Stimulated activated naive CD8-positive, alpha-beta T cell treated with anti-CD3 and anti-CD28 coated beads, Interleukin-15, amount 100 ng/mL, for 72 hours (primary cell): ENCODE measurements at regions not wholly inside any gene's neighbourhood (a gene's known extent, or its start where the extent isn't known, plus 50 kb on each side); places are given as distances from the start of the nearest gene placed in this dataset.

Source experiments
- ATAC-seq: fragments of 150-1000 bp; cut with Tn5 transposase; 2 replicates; pipeline ENCODE4 v1.10.0; 2021; ENCODE audit warnings: mild to moderate bottlenecking, moderate library complexity
- DNase-seq, 2 donors: peaks; one replicate each; pipeline ENCODE4 v3.0.0; 2021 to 2022
- H3K27ac Mint-ChIP-seq, 2 donors: one replicate each; pipeline ENCODE4 v1.8.0; 2022; ENCODE audit warnings: mild to moderate bottlenecking in 2 of 2, mixed read lengths in 2 of 2, moderate library complexity in 2 of 2
- H3K27me3 Mint-ChIP-seq: one replicate; pipeline ENCODE4 v1.8.0; 2022; ENCODE audit warnings: mixed read lengths
- H3K4me1 Mint-ChIP-seq: one replicate; pipeline ENCODE4 v1.8.0; 2022; ENCODE audit warnings: mild to moderate bottlenecking, mixed read lengths
- H3K4me3 Mint-ChIP-seq, 2 donors: one replicate each; pipeline ENCODE4 v1.8.0; 2022; ENCODE audit warnings: mild to moderate bottlenecking in 2 of 2, mixed read lengths in 2 of 2, moderate library complexity in 1 of 2
- H3K9me3 Mint-ChIP-seq, 2 donors: one replicate each; pipeline ENCODE4 v1.8.0; 2022; ENCODE audit warnings: mixed read lengths in 2 of 2

DNA sequence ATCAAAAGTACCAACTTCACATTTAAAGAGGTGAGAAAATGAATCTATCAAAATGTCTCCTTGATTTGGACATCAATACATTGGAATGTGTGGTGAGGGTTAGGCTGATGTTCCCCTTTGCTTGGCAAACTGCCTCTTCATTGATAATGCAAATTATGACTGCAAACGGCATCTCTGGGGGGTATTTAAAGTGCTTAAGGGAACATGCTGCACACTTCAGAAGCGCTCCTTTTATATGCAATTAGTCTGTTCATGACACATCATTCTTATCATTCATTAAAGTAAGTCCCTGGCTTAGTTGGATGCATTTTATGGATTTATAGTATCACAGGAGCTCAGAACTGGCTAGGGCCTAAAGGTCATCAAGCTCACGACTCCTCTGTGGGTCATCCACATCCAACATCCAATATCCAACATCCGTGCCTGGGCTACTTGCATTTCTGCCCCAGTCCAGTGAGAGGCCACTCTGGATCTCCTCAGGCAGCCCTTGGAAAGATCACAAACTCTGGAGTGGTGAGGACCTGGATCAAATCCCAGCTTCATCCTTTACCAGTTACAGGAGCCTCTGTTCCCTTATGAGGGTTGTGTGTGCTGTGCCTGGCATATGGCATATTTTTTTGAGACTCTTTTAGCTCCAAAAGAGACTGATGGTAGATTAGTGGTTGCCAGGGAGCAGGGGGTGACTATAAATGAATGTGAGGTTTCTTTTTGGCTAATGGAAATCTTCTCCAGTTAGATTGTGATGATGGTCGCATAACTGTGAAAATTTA is 136.8 kb upstream of the FOXB1 start:
- Mint-ChIP-seq H3K27me3 (peaks cover 6% of the 10 kb centered on the region), H3K4me3 (no peak overlapping the region), H3K4me1 (no peaks in the 10 kb centered on the region), H3K27ac (no peak overlapping the region), H3K9me3 (no peaks in the 10 kb centered on the region)
- DNase-seq: no peak
- ATAC-seq: no peak

DNA sequence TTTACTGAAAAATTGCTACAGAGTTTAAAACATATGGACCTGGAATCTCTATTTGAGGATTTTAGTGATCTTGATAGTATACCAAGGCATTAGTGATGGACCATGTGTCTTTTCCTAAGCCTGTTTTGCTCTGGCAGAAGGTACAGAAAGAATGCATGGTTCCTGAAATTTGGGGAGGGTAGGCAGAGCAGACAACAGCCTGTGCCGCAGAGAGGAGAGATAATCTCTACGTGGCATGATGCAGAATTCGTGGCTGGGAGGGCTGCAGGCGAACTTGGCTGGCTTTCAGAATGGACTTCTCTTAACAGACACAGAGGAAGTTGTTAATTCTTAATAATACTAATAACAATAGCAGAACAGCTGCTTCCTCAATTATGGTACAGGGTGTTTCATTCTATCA is 137.5 kb upstream of the FOXB1 start:
- no peak overlapping the region for H3K4me3 Mint-ChIP-seq
- H3K27ac Mint-ChIP-seq: peak overlapping the region in 1 of 2 donors; percentile 79
- no peaks in the 10 kb centered on the region for H3K4me1 Mint-ChIP-seq
- ATAC-seq (no peak), DNase-seq (no peak)
- peaks cover 6% of the 10 kb centered on the region for H3K27me3 Mint-ChIP-seq
- no peaks in the 10 kb centered on the region for H3K9me3 Mint-ChIP-seq

DNA sequence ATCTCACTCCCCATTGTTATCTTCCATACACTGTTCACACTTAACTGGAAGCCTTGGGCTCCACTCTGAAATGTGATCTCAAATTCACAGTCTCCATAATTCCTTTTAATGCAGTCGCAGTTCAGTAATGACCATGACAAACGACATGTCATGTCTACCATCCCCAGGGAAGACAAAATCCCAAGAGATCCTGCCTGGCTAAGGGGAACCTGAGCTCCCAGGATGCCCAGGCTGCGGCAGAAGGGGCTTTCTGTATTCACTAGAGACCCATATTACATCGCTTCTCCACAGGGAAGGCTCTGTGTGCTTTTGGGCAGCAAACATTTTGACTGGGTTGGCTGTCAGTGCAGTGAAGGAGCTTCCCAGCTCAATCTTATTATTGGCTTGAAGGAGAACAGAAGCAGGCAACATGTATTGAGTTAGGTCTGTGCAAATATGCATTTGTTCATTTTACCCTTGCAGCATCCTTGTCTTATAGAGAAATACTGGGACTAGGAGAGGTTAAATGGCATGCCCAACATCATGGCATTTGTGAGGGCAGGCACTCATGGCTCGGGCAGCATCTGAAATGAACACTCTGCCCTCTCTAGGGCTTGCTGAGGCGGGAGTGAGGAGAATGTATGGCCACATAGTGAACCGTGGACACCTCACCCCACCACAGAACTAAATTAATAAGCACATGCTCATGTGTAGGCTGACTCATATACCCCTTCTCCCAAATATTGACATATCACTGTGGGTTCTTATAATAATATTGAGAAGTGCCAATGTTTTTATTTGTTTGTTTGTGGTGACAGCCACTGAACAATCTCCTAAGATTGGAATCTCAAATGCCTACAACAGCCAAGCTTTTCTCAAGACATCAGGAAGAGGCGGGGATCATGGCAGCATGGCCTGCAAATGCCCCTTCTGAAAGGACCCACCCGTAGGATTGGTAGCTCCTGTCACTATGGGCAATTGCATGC is 141.6 kb upstream of the FOXB1 start:
- ATAC-seq (no peak), DNase-seq (no peak)
- H3K27ac Mint-ChIP-seq: no peak overlapping the region
- no peaks in the 10 kb centered on the region for H3K4me1 Mint-ChIP-seq
- H3K4me3 Mint-ChIP-seq: no peak overlapping the region
- H3K9me3 Mint-ChIP-seq: no peaks in the 10 kb centered on the region
- H3K27me3 Mint-ChIP-seq: peaks cover 6% of the 10 kb centered on the region

- DNase-seq: no peak
- Mint-ChIP-seq H3K4me3 (no peak overlapping the region), H3K9me3 (no peaks in the 10 kb centered on the region), H3K27ac (no peak overlapping the region), H3K4me1 (no peaks in the 10 kb centered on the region), H3K27me3 (no peaks in the 10 kb centered on the region)
- ATAC-seq: no peak
Observed at GRCh38 chr15:59847968-59848367, 156.1 kb upstream of the FOXB1 start.

DNA sequence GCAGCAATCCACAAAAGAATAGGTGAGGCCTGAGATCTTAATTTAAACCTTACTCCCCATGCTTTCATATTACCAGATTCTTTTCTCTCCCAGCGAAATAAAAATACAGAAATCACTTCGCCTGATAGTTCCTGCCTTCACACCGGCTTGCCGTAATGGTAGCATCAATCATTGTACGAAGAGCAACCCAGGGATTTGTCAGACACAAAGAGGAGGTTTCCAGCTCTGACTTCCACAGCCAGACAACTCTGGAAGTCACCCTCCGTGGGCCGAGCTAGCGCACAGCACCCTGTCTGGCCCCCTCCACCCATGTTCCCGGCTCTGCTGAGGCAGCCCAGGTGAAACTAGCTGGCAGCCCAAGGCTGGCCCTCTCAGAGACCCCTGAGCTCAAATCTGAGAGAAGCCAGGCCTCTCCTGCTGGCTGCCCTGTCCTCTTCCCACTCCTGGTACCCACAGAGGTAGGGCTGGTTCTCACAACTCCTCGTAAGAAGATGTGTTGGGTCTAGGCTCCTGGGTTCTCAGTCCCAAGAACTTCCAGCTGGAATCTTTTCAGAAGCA is 156.9 kb upstream of the BNIP2 start:
- Mint-ChIP-seq H3K9me3 (no peaks in the 10 kb centered on the region), H3K27ac (no peak overlapping the region), H3K27me3 (no peaks in the 10 kb centered on the region), H3K4me3 (no peak overlapping the region), H3K4me1 (no peaks in the 10 kb centered on the region)
- ATAC-seq (no peak), DNase-seq (no peak)

DNA sequence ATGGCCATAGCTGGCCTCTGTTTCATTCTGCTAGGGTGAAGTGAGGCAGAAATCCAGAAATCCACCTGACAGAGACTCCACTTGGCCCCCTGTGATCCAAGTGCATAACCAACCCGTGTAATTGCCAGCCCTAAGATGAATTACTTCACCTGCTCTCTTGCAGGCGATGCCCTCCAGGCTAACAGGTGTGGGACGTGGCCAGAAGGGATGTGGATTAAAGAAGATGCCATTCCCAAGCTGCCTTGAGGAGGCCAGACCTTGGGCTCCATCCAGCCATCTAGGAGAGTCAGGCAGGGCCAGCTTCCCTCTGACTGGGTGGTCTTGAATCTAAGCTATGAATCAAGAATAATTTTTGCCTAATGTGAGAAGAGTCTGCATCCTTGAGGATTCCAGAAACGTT is 154.5 kb upstream of the BNIP2 start:
- DNase-seq (no peak), ATAC-seq (no peak)
- Mint-ChIP-seq H3K27me3 (no peaks in the 10 kb centered on the region), H3K4me3 (no peak overlapping the region), H3K27ac (no peak overlapping the region), H3K9me3 (no peaks in the 10 kb centered on the region), H3K4me1 (peaks cover 6% of the 10 kb centered on the region)

GRCh38 chr15:59841036-59841435 is 151.9 kb upstream of the BNIP2 start:
- DNase-seq: no peak
- H3K4me1 Mint-ChIP-seq: peaks cover 24% of the 10 kb centered on the region
- ATAC-seq: no peak
- H3K27ac Mint-ChIP-seq: no peak overlapping the region
- H3K27me3 Mint-ChIP-seq: no peaks in the 10 kb centered on the region
- no peaks in the 10 kb centered on the region for H3K9me3 Mint-ChIP-seq
- H3K4me3 Mint-ChIP-seq: no peak overlapping the region

DNA sequence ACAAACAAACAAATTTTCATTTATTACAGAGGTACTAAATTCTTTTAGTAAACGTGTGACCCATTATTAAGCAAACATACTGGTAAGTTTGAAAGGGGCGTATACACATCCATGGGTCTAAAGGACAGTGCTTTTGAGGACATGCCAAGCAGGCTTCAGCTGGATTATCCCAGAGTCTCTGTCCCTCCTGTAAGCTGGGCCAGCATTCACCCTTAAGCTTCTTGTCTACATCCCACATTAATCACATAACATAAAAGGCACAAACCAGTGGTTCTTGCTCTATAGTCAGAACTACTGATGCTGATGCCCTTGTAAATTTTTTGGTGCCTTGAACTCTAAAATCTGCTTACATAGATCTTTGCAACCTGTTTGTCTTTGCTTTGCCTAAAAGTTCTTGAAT is 150.8 kb upstream of the BNIP2 start:
- no peaks in the 10 kb centered on the region for H3K9me3 Mint-ChIP-seq
- ATAC-seq (no peak), DNase-seq (no peak)
- no peak overlapping the region for H3K27ac Mint-ChIP-seq
- H3K27me3 Mint-ChIP-seq: no peaks in the 10 kb centered on the region
- H3K4me3 Mint-ChIP-seq: no peak overlapping the region
- peaks cover 26% of the 10 kb centered on the region for H3K4me1 Mint-ChIP-seq

DNA sequence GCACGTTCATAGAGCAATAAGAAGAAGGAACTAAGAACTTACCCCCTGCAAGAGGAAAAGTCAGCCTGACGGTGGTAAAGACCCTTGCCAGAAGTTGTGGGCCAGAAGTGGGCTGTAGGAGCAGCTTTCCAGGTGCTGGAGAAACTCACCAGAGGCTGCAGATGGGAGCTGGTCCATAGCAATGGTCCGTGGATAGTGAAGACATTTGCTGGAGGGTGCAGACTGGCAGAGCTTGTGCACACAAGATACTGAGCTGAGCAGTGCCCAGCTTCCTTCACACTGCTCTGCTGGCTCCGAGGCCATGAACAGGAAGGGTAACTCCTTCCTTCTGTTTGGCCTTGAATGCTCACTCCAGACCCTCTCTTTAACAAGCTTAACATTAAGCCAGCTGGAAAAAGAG is 149.8 kb upstream of the BNIP2 start:
- Mint-ChIP-seq H3K9me3 (no peaks in the 10 kb centered on the region), H3K4me3 (peak overlapping the region in 1 of 2 donors; percentile 16), H3K27me3 (no peaks in the 10 kb centered on the region), H3K27ac (peak overlapping the region in 1 of 2 donors; percentile 60), H3K4me1 (peaks cover 32% of the 10 kb centered on the region)
- ATAC-seq (no peak), DNase-seq (no peak)

DNA sequence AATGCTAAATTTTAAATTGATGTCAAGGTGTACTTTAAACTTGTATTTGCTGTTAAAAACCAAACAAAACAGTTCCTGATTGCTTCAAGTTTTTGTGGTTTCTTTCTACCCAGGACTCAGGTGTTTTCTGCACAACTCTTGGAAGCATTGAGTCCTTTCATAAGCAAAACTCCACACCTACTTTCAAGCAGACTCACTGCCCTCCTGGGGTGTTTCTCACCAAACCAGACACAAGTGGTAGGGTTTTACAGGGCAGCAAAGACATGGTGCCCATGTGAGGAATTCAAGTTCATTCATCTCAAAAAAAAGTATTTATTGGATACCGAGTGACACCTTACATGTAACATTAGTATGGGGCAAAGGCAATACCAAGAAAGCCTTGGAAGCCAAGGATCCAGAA is 146.7 kb upstream of the BNIP2 start:
- Mint-ChIP-seq H3K27ac (no peak overlapping the region), H3K27me3 (no peaks in the 10 kb centered on the region), H3K4me3 (no peak overlapping the region), H3K4me1 (peaks cover 32% of the 10 kb centered on the region), H3K9me3 (no peaks in the 10 kb centered on the region)
- DNase-seq (no peak), ATAC-seq (no peak)

GRCh38 chr15:59834528-59834927 is 145.4 kb upstream of the BNIP2 start:
- H3K4me1 Mint-ChIP-seq: peaks cover 32% of the 10 kb centered on the region
- H3K27ac Mint-ChIP-seq: peak overlapping the region in 1 of 2 donors; percentile 80
- no peak overlapping the region for H3K4me3 Mint-ChIP-seq
- H3K27me3 Mint-ChIP-seq: no peaks in the 10 kb centered on the region
- H3K9me3 Mint-ChIP-seq: no peaks in the 10 kb centered on the region
- DNase-seq: no peak
- no peak for ATAC-seq

DNA sequence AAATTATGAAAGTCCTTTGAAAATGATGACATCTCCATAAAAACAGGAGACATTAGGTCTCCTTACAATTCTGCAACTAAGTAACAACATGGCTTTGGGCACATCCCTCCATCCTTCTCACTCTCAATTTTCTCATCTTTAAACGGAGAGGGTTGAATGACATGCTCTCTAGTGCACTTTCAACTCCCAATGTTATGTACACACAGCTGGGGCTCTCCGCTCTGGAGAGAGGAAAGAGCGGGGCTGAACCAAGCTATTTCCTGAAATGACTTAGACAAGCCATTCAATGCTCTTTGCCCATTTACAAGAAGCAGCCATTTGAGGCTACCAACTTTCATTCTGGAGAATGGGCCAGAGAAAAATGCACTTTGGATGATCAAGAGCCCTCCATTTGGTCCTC is 144.2 kb upstream of the BNIP2 start:
- no peaks in the 10 kb centered on the region for H3K27me3 Mint-ChIP-seq
- no peak for DNase-seq
- H3K27ac Mint-ChIP-seq: no peak overlapping the region
- H3K4me1 Mint-ChIP-seq: peaks cover 23% of the 10 kb centered on the region
- H3K9me3 Mint-ChIP-seq: no peaks in the 10 kb centered on the region
- no peak for ATAC-seq
- no peak overlapping the region for H3K4me3 Mint-ChIP-seq

- ATAC-seq (no peak), DNase-seq (no peak)
- H3K4me1 Mint-ChIP-seq: peaks cover 7% of the 10 kb centered on the region
- no peaks in the 10 kb centered on the region for H3K9me3 Mint-ChIP-seq
- no peak overlapping the region for H3K27ac Mint-ChIP-seq
- no peak overlapping the region for H3K4me3 Mint-ChIP-seq
- no peaks in the 10 kb centered on the region for H3K27me3 Mint-ChIP-seq
Observed at GRCh38 chr15:59830873-59831272, 141.8 kb upstream of the BNIP2 start.

DNA sequence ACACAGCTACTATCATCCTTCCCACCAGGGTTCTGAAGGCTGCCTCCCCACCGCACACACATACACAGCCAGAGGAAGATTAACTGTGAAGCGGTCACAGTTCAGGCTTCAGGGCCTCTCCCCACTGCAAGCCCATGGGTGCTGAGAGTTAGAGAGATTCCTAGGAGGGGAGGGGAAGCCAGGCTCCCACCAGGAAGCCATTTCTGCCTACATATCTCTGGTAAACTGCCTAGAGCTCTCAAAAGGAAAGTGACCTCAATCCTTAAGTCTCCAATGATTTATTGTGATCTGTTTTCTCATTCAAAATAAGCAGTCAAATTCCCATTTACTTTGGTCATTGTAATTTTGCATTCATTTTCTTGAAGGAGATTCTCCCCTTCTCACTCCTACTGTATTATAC is 141.0 kb upstream of the BNIP2 start:
- Mint-ChIP-seq H3K4me1 (peaks cover 7% of the 10 kb centered on the region), H3K9me3 (no peaks in the 10 kb centered on the region), H3K27me3 (no peaks in the 10 kb centered on the region), H3K27ac (no peak overlapping the region), H3K4me3 (no peak overlapping the region)
- ATAC-seq (no peak), DNase-seq (no peak)

DNA sequence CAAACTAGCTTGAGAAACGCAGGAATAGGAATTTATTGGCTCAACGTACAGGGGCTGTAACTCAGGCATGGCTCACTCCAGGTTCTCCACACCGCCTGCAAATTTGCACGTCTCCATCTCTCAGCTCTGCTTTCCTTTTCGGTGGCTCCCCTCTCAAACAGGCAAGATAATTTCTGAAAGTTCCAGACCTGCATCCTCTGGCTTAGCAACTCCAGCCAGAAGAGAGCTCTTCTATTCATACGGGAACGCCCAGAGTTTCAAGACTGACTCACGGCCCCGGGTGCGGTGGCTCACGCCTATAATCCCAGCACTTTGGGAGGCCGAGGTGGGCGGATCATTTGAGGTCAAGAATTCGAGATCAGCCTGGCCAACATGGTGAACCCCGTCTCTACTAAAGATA is 139.7 kb upstream of the BNIP2 start:
- ATAC-seq (no peak), DNase-seq (no peak)
- Mint-ChIP-seq H3K27ac (no peak overlapping the region), H3K9me3 (no peaks in the 10 kb centered on the region), H3K4me1 (no peaks in the 10 kb centered on the region), H3K4me3 (no peak overlapping the region), H3K27me3 (no peaks in the 10 kb centered on the region)

- Mint-ChIP-seq H3K4me3 (no peak overlapping the region), H3K9me3 (no peaks in the 10 kb centered on the region), H3K27ac (no peak overlapping the region), H3K4me1 (no peaks in the 10 kb centered on the region), H3K27me3 (no peaks in the 10 kb centered on the region)
- DNase-seq (no peak), ATAC-seq (no peak)
Observed at GRCh38 chr15:59828263-59828662, 139.1 kb upstream of the BNIP2 start.
